B cell (primary cell): ENCODE measurements at regions not wholly inside any gene's neighbourhood (a gene's known extent, or its start where the extent isn't known, plus 50 kb on each side); places are given as distances from the start of the nearest gene placed in this dataset.

Experiments used
- CTCF ChIP-seq: fragments of 200-600 bp; IDR thresholded peaks from one replicate; pipeline ENCODE4 v1.8.0; 2022; ENCODE audit warnings: antibody characterized with exemption, mild to moderate bottlenecking
- EZH2 ChIP-seq: IDR thresholded peaks from 2 replicates; pipeline ENCODE4 v1.6.1; 2012; ENCODE audit warnings: borderline replicate concordance, low read depth, mild to moderate bottlenecking, moderate library complexity, low read length; ENCODE audit not compliant: insufficient read depth, poor library complexity, severe bottlenecking

GRCh38 chr2:180842461-180842860 is 137.9 kb upstream of the UBE2E3 start:
- TF ChIP-seq EZH2: no peak
- TF ChIP-seq CTCF: no peak
